ENCODE measurements at regions not wholly inside any gene's neighbourhood (a gene's known extent, or its start where the extent isn't known, plus 50 kb on each side); places are given as distances from the start of the nearest gene placed in this dataset.

GRCh38 chr3:40985195-40985594 is 214.1 kb upstream of the CTNNB1 start:
- H3K4me3 ChIP-seq (ENCODE audit: low read depth, low read length): no peak overlapping the region
- DNase-seq (ENCODE audit: low read depth): no peak
- TF ChIP-seq CTCF (IDR thresholded peaks at IDR 0.05; ENCODE audit: control insufficient read depth, extremely low read depth, insufficient read depth): no peak

GRCh38 chr3:40988468-40988867 is 210.8 kb upstream of the CTNNB1 start:
- DNase-seq (ENCODE audit: low read depth): no peak
- no peak overlapping the region for H3K4me3 ChIP-seq (ENCODE audit: low read depth, low read length)
- TF ChIP-seq CTCF (IDR thresholded peaks at IDR 0.05; ENCODE audit: control insufficient read depth, extremely low read depth, insufficient read depth): no peak

- TF ChIP-seq CTCF (IDR thresholded peaks at IDR 0.05; ENCODE audit: control insufficient read depth, extremely low read depth, insufficient read depth): no peak
- DNase-seq (ENCODE audit: low read depth): no peak
- H3K4me3 ChIP-seq (ENCODE audit: low read depth, low read length): no peak overlapping the region
These were observed 209.9 kb upstream of the CTNNB1 start for GRCh38 chr3:40989141-40990061.

- TF ChIP-seq CTCF (IDR thresholded peaks at IDR 0.05; ENCODE audit: control insufficient read depth, extremely low read depth, insufficient read depth): no peak
- DNase-seq (ENCODE audit: low read depth): no peak
- H3K4me3 ChIP-seq (ENCODE audit: low read depth, low read length): no peak overlapping the region
These were observed 209.2 kb upstream of the CTNNB1 start for GRCh38 chr3:40990062-40990456.

- H3K4me3 ChIP-seq (ENCODE audit: low read depth, low read length): no peak overlapping the region
- no peak for TF ChIP-seq CTCF (IDR thresholded peaks at IDR 0.05; ENCODE audit: control insufficient read depth, extremely low read depth, insufficient read depth)
- DNase-seq (ENCODE audit: low read depth): no peak
These were observed 207.3 kb upstream of the CTNNB1 start for GRCh38 chr3:40992023-40992422.

GRCh38 chr3:40994611-40995010 is 204.7 kb upstream of the CTNNB1 start:
- TF ChIP-seq CTCF (IDR thresholded peaks at IDR 0.05; ENCODE audit: control insufficient read depth, extremely low read depth, insufficient read depth): no peak
- DNase-seq (ENCODE audit: low read depth): no peak
- no peak overlapping the region for H3K4me3 ChIP-seq (ENCODE audit: low read depth, low read length)

GRCh38 chr3:40995271-40995670 is 204.0 kb upstream of the CTNNB1 start:
- no peak for DNase-seq (ENCODE audit: low read depth)
- no peak overlapping the region for H3K4me3 ChIP-seq (ENCODE audit: low read depth, low read length)
- TF ChIP-seq CTCF (IDR thresholded peaks at IDR 0.05; ENCODE audit: control insufficient read depth, extremely low read depth, insufficient read depth): no peak
